A549 (cell line): ENCODE measurements at regions not wholly inside any gene's neighbourhood (a gene's known extent, or its start where the extent isn't known, plus 50 kb on each side); places are given as distances from the start of the nearest gene placed in this dataset.

ENCODE experiments used
- ATOH8 ChIP-seq: fragments of 250-450 bp; sonication (Bioruptor Pico); IDR thresholded peaks from 2 replicates; pipeline ENCODE4 v1.5.0; 2020; ENCODE audit warnings: low read depth, mild to moderate bottlenecking, moderate library complexity
- CHD2 ChIP-seq: fragments of 150-350 bp; IDR thresholded peaks from 2 replicates; pipeline ENCODE4 v1.6.1; 2014; ENCODE audit warnings: low read length; ENCODE audit not compliant: partially characterized antibody
- CTCF ChIP-seq: fragments of >200 bp; sonication (Bioruptor Twin); formaldehyde crosslinking; IDR thresholded peaks from 3 replicates; pipeline ENCODE4 v1.5.1; 2016
- ELK1 ChIP-seq: fragments of 150-350 bp; IDR thresholded peaks from 2 replicates; pipeline ENCODE4 v1.6.1; 2014; ENCODE audit warnings: low read depth, mild to moderate bottlenecking, low read length
- EP300 ChIP-seq, 2 experiments: fragments of >200 bp; sonication (Bioruptor Twin); formaldehyde crosslinking; IDR thresholded peaks; 2 replicates in 1 of 2; 3 replicates in 1 of 2; pipeline ENCODE4 v1.6.1; 2016 to 2017
- JUN ChIP-seq, 2 experiments: fragments of >200 bp; sonication (Bioruptor Twin); formaldehyde crosslinking; IDR thresholded peaks; 2 replicates in 1 of 2; 3 replicates in 1 of 2; pipeline ENCODE4 v1.6.1; 2016 to 2017
- MYC ChIP-seq: IDR thresholded peaks from 2 replicates; pipeline ENCODE4 v1.6.1; 2012; ENCODE audit warnings: mild to moderate bottlenecking, inconsistent platforms, low read length, improper control_type of control experiment, borderline replicate concordance
- POLR2A ChIP-seq: IDR thresholded peaks from 2 replicates; pipeline ENCODE4 v1.6.1; 2012; ENCODE audit warnings: mild to moderate bottlenecking, low read length
- RAD21 ChIP-seq, 2 experiments: fragments of >200 bp in 1 of 2; sonication (Bioruptor Twin) in 1 of 2; formaldehyde crosslinking in 1 of 2; IDR thresholded peaks in 1 of 2; conservative IDR thresholded peaks in 1 of 2; 2 replicates in 1 of 2; 3 replicates in 1 of 2; pipeline ENCODE4 v1.6.1; 2012 to 2018; ENCODE audit warnings: inconsistent platforms in 1 of 2
- RCOR1 ChIP-seq: fragments of 150-350 bp; IDR thresholded peaks from 2 replicates; pipeline ENCODE4 v1.6.1; 2014; ENCODE audit warnings: antibody characterized with exemption, low read length, low read depth
- REST ChIP-seq: fragments of 200-600 bp; sonication (generic); IDR thresholded peaks from 2 replicates; pipeline ENCODE4 v1.6.1; 2016; ENCODE audit warnings: antibody characterized with exemption, mild to moderate bottlenecking, moderate library complexity
- SREBF2 ChIP-seq: fragments of 450-650 bp; IDR thresholded peaks from 2 replicates; pipeline ENCODE4 v1.6.1; 2014; ENCODE audit warnings: mild to moderate bottlenecking, moderate library complexity
- TFCP2L1 ChIP-seq: fragments of 250-450 bp; sonication (Bioruptor Pico); IDR thresholded peaks from 2 replicates; pipeline ENCODE4 v1.5.0; 2021; ENCODE audit warnings: mild to moderate bottlenecking
- ZSCAN20 ChIP-seq: fragments of 250-450 bp; sonication (Bioruptor Pico); IDR thresholded peaks from 2 replicates; pipeline ENCODE4 v1.8.0; 2022; ENCODE audit warnings: mild to moderate bottlenecking, moderate library complexity

GRCh38 chr15:62455441-62455921 is 290.4 kb upstream of the C2CD4B start:
- TF ChIP-seq CTCF, result no peak
- no peak for TF ChIP-seq SREBF2
- TF ChIP-seq ATOH8, result no peak
- TF ChIP-seq POLR2A, result no peak
- TF ChIP-seq JUN (IDR thresholded peaks at IDR 0.05), result no peak
- TF ChIP-seq MYC, result no peak
- no peak for TF ChIP-seq EP300 (IDR thresholded peaks at IDR 0.05)
- TF ChIP-seq REST, result no peak
- no peak for TF ChIP-seq RCOR1
- TF ChIP-seq TFCP2L1 (CRISPR knock-in tag), result no peak
- no peak for TF ChIP-seq RAD21 (conservative IDR thresholded peaks at IDR 0.05 in 1 of 2, IDR thresholded peaks at IDR 0.05 in 1 of 2)
- TF ChIP-seq CHD2, result no peak
- TF ChIP-seq ELK1, result no peak
- TF ChIP-seq ZSCAN20, result no peak
